ENCODE measurements at regions not wholly inside any gene's neighbourhood (a gene's known extent, or its start where the extent isn't known, plus 50 kb on each side); places are given as distances from the start of the nearest gene placed in this dataset.
"Not testable (repeated sequence)": the region's sequence is repeated elsewhere in the genome, so short reads cannot be mapped to it uniquely, and the experiment has no call there.

DNA sequence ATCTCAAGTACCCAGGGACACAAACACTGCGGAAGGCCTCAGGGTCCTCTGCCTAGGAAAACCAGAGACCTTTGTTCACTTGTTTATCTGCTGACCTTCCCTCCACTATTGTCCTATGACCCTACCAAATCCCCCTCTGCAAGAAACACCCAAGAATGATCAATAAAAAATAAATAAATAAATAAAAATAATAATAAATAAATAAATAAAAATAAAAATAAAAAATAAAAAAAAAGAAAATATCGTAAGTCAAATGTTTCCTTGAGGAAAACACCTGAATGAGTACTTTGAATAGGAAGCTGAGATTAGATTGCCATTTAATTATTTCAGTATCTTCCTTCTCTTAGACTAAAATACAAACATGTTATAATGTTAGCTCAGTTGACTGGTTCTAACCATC lies 551.0 kb downstream of the FAM181B start:
- H3K27ac ChIP-seq (ENCODE audit: low read depth, low read length); H3K27me3 ChIP-seq (ENCODE audit: insufficient read depth, low read length); H3K4me1 Mint-ChIP-seq; H3K4me3 ChIP-seq (ENCODE audit: low read length in 2 of 2); H3K27me3 Mint-ChIP-seq; H3K36me3 ChIP-seq (ENCODE audit: insufficient read depth, low read length); CTCF ChIA-PET (ENCODE audit: partially characterized antibody); POLR2A ChIA-PET (ENCODE audit: partially characterized antibody); H3K36me3 Mint-ChIP-seq; DNase-seq; H3K9me3 Mint-ChIP-seq; H3K4me1 ChIP-seq (ENCODE audit: insufficient read depth, low read length); H3K9me3 ChIP-seq (ENCODE audit: control insufficient read depth in 1 of 2, low read length in 2 of 2); H3K4me3 Mint-ChIP-seq; intact Hi-C loops (cut with micrococcal nuclease); H3K27ac Mint-ChIP-seq: not testable (repeated sequence)

GRCh38 chr11:82181796-82182195 lies 551.9 kb downstream of the FAM181B start:
- H3K4me1 ChIP-seq (ENCODE audit: insufficient read depth, low read length); POLR2A ChIA-PET (ENCODE audit: partially characterized antibody); H3K36me3 Mint-ChIP-seq; H3K4me3 ChIP-seq (ENCODE audit: low read length in 2 of 2); H3K4me3 Mint-ChIP-seq; H3K36me3 ChIP-seq (ENCODE audit: insufficient read depth, low read length); DNase-seq; H3K27ac ChIP-seq (ENCODE audit: low read depth, low read length); H3K27me3 Mint-ChIP-seq; H3K4me1 Mint-ChIP-seq; CTCF ChIA-PET (ENCODE audit: partially characterized antibody); H3K27ac Mint-ChIP-seq; intact Hi-C loops (cut with micrococcal nuclease); H3K9me3 ChIP-seq (ENCODE audit: control insufficient read depth in 1 of 2, low read length in 2 of 2); H3K9me3 Mint-ChIP-seq; H3K27me3 ChIP-seq (ENCODE audit: insufficient read depth, low read length): not testable (repeated sequence)

GRCh38 chr11:82176945-82177344 lies 556.7 kb downstream of the FAM181B start:
- H3K4me3 Mint-ChIP-seq = no peak overlapping the region
- ChIA-PET CTCF (ENCODE audit: partially characterized antibody) (no interaction called here), POLR2A (ENCODE audit: partially characterized antibody) (no interaction called here)
- no peaks in the 10 kb centered on the region for H3K9me3 Mint-ChIP-seq
- intact Hi-C loops (cut with micrococcal nuclease) = no loop called here
- no peaks in the 10 kb centered on the region for H3K4me1 ChIP-seq (ENCODE audit: insufficient read depth, low read length)
- H3K36me3 ChIP-seq (ENCODE audit: insufficient read depth, low read length) = no peaks in the 10 kb centered on the region
- H3K27me3 Mint-ChIP-seq = no peaks in the 10 kb centered on the region
- no peak overlapping the region for H3K27ac Mint-ChIP-seq
- no peaks in the 10 kb centered on the region for H3K9me3 ChIP-seq (ENCODE audit: control insufficient read depth in 1 of 2, low read length in 2 of 2)
- no peak overlapping the region for H3K4me3 ChIP-seq (ENCODE audit: low read length in 2 of 2)
- H3K36me3 Mint-ChIP-seq = no peaks in the 10 kb centered on the region
- H3K27me3 ChIP-seq (ENCODE audit: insufficient read depth, low read length) = no peaks in the 10 kb centered on the region
- H3K4me1 Mint-ChIP-seq = no peaks in the 10 kb centered on the region
- no peak overlapping the region for H3K27ac ChIP-seq (ENCODE audit: low read depth, low read length)
- no peak for DNase-seq

DNA sequence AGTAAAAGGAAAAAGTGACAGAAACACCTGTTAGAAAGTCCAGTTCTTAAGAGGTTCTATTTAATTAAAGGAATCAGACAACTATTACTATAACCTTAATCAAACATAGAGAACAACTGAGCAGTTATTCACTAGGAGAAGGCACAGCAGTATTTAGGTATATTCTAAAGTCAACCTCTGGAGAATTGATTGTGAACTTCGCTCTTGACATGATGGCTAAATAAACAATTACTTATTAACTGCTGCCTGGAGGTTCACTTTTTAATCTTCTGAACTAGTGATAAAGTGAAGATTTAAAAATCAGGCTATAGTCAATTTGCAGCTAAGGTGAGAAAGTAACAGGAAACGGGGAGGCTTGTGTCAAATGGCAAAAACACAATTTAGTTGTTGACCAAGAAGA lies 557.3 kb downstream of the FAM181B start:
- Histone ChIP-seq H3K27me3 (ENCODE audit: insufficient read depth, low read length) (no peaks in the 10 kb centered on the region), H3K36me3 (ENCODE audit: insufficient read depth, low read length) (no peaks in the 10 kb centered on the region), H3K9me3 (ENCODE audit: control insufficient read depth in 1 of 2, low read length in 2 of 2) (no peaks in the 10 kb centered on the region), H3K4me1 (ENCODE audit: insufficient read depth, low read length) (no peaks in the 10 kb centered on the region), H3K27ac (ENCODE audit: low read depth, low read length) (no peak overlapping the region), H3K4me3 (ENCODE audit: low read length in 2 of 2) (no peak overlapping the region)
- CTCF ChIA-PET (ENCODE audit: partially characterized antibody) = no interaction called here
- Mint-ChIP-seq H3K36me3 (no peaks in the 10 kb centered on the region), H3K4me1 (no peaks in the 10 kb centered on the region), H3K27me3 (no peaks in the 10 kb centered on the region), H3K4me3 (no peak overlapping the region), H3K9me3 (peaks cover 0 to 3% (median 0%) of the 10 kb centered on the region in 8 donors), H3K27ac (no peak overlapping the region)
- POLR2A ChIA-PET (ENCODE audit: partially characterized antibody) = no interaction called here
- no peak for DNase-seq
- intact Hi-C loops (cut with micrococcal nuclease) = no loop called here

DNA sequence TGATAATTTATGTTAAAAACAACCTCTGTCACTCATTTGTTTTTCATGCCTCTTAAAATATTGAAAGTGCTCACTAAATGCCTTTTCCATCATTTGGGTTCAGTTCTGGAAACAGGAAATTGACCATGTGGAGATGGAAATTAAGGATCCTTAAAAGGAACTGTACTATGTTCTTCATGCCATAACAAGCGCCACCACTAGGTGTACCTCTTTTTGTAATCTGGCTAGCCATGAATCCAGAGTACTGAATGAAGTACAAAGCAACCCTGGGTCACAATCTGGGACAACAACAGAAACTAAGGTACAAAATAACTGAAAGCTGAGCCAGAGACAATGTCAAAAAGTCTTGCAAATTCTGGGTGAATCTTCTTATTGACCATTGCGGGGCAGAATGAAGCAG lies 559.1 kb downstream of the FAM181B start:
- CTCF ChIA-PET (ENCODE audit: partially characterized antibody) = no interaction called here
- intact Hi-C loops (cut with micrococcal nuclease) = no loop called here
- Mint-ChIP-seq H3K27ac (no peak overlapping the region), H3K4me3 (no peak overlapping the region), H3K4me1 (no peaks in the 10 kb centered on the region), H3K36me3 (no peaks in the 10 kb centered on the region), H3K9me3 (peaks cover 0 to 7% (median 0%) of the 10 kb centered on the region in 8 donors), H3K27me3 (no peaks in the 10 kb centered on the region)
- POLR2A ChIA-PET (ENCODE audit: partially characterized antibody) = no interaction called here
- Histone ChIP-seq H3K4me3 (ENCODE audit: low read length in 2 of 2) (no peak overlapping the region), H3K9me3 (ENCODE audit: control insufficient read depth in 1 of 2, low read length in 2 of 2) (no peaks in the 10 kb centered on the region), H3K27me3 (ENCODE audit: insufficient read depth, low read length) (no peaks in the 10 kb centered on the region), H3K27ac (ENCODE audit: low read depth, low read length) (no peak overlapping the region), H3K36me3 (ENCODE audit: insufficient read depth, low read length) (no peaks in the 10 kb centered on the region), H3K4me1 (ENCODE audit: insufficient read depth, low read length) (no peaks in the 10 kb centered on the region)
- no peak for DNase-seq

DNA sequence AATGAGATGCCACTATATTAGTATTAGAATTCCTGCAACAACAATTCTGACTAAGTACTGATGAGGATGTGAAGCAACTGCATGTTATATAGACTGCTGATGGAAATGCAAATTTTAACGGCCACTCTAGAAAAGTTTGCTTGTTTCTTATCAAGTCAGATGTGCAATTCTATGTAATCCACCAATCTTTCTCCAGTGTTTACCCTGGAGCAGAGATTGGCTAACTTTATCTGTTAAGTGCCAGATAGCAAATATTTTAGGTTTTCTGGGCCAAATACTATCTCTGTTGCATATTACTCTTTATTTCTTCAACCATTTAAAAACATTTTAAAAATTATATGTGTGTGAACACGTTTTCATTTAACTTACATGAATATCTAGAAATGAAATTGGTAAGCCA lies 586.9 kb downstream of the FAM181B start:
- Histone ChIP-seq H3K27me3 (ENCODE audit: insufficient read depth, low read length) (no peaks in the 10 kb centered on the region), H3K36me3 (ENCODE audit: insufficient read depth, low read length) (no peaks in the 10 kb centered on the region), H3K27ac (ENCODE audit: low read depth, low read length) (no peak overlapping the region), H3K9me3 (ENCODE audit: control insufficient read depth in 1 of 2, low read length in 2 of 2) (no peaks in the 10 kb centered on the region), H3K4me1 (ENCODE audit: insufficient read depth, low read length) (no peaks in the 10 kb centered on the region), H3K4me3 (ENCODE audit: low read length in 2 of 2) (no peak overlapping the region)
- no peaks in the 10 kb centered on the region for H3K27me3 Mint-ChIP-seq
- H3K9me3 Mint-ChIP-seq = no peaks in the 10 kb centered on the region
- H3K4me1 Mint-ChIP-seq = no peaks in the 10 kb centered on the region
- ChIA-PET CTCF (ENCODE audit: partially characterized antibody) (no interaction called here), POLR2A (ENCODE audit: partially characterized antibody) (no interaction called here)
- no peak for DNase-seq
- H3K36me3 Mint-ChIP-seq = no peaks in the 10 kb centered on the region
- H3K27ac Mint-ChIP-seq = no peak overlapping the region
- intact Hi-C loops (cut with micrococcal nuclease) = no loop called here
- no peak overlapping the region for H3K4me3 Mint-ChIP-seq

DNA sequence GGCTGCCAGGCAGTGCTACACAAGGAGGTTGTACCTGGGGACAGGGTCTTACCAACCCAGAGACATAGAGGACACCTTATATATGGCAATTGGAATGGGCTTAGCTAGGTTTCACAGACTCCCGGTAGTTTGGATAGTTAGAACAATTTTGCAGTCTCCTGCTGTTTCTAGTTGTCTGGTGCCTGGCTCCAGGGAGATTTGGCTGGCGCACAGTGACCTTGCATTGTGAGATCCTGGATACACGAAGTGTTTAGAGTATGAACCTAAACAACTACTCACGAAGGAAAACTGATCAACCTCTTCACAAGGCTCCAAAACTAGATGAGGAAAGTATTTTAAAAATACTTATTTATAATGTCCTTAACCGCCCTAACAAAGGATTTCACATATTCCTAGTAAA lies 614.7 kb downstream of the FAM181B start:
- CTCF ChIA-PET (ENCODE audit: partially characterized antibody) = no interaction called here
- no peaks in the 10 kb centered on the region for H3K27me3 ChIP-seq (ENCODE audit: insufficient read depth, low read length)
- intact Hi-C loops (cut with micrococcal nuclease) = no loop called here
- no peaks in the 10 kb centered on the region for H3K36me3 ChIP-seq (ENCODE audit: insufficient read depth, low read length)
- H3K27ac Mint-ChIP-seq = no peak overlapping the region
- H3K9me3 ChIP-seq (ENCODE audit: control insufficient read depth in 1 of 2, low read length in 2 of 2) = no peaks in the 10 kb centered on the region
- no peak for DNase-seq
- peaks cover 0 to 6% (median 0%) of the 10 kb centered on the region in 8 donors for H3K9me3 Mint-ChIP-seq
- POLR2A ChIA-PET (ENCODE audit: partially characterized antibody) = no interaction called here
- H3K27me3 Mint-ChIP-seq = peaks cover 2 to 6% of the 10 kb centered on the region in 2 donors
- H3K27ac ChIP-seq (ENCODE audit: low read depth, low read length) = no peak overlapping the region
- H3K4me3 Mint-ChIP-seq = no peak overlapping the region
- no peaks in the 10 kb centered on the region for H3K4me1 Mint-ChIP-seq
- no peaks in the 10 kb centered on the region for H3K4me1 ChIP-seq (ENCODE audit: insufficient read depth, low read length)
- no peaks in the 10 kb centered on the region for H3K36me3 Mint-ChIP-seq
- no peak overlapping the region for H3K4me3 ChIP-seq (ENCODE audit: low read length in 2 of 2)

- Mint-ChIP-seq H3K27me3 (peaks cover 2 to 6% of the 10 kb centered on the region in 2 donors), H3K4me3 (no peak overlapping the region), H3K4me1 (no peaks in the 10 kb centered on the region), H3K27ac (no peak overlapping the region), H3K36me3 (no peaks in the 10 kb centered on the region), H3K9me3 (peaks cover 0 to 2% (median 0%) of the 10 kb centered on the region in 8 donors)
- CTCF ChIA-PET (ENCODE audit: partially characterized antibody) = no interaction called here
- Histone ChIP-seq H3K27ac (ENCODE audit: low read depth, low read length) (no peak overlapping the region), H3K27me3 (ENCODE audit: insufficient read depth, low read length) (no peaks in the 10 kb centered on the region), H3K4me1 (ENCODE audit: insufficient read depth, low read length) (no peaks in the 10 kb centered on the region), H3K4me3 (ENCODE audit: low read length in 2 of 2) (no peak overlapping the region), H3K9me3 (ENCODE audit: control insufficient read depth in 1 of 2, low read length in 2 of 2) (no peaks in the 10 kb centered on the region), H3K36me3 (ENCODE audit: insufficient read depth, low read length) (no peaks in the 10 kb centered on the region)
- DNase-seq = no peak
- POLR2A ChIA-PET (ENCODE audit: partially characterized antibody) = no interaction called here
- intact Hi-C loops (cut with micrococcal nuclease) = no loop called here
Measured at GRCh38 chr11:82117362-82117761, 616.3 kb downstream of the FAM181B start.

Data from CD4-positive, alpha-beta memory T cell (primary cell).